Esophagus squamous epithelium (tissue), 4 donors: ENCODE measurements at regions not wholly inside any gene's neighbourhood (a gene's known extent, or its start where the extent isn't known, plus 50 kb on each side); places are given as distances from the start of the nearest gene placed in this dataset.

Source experiments
- CTCF ChIP-seq, 6 experiments: fragments of 450-650 bp in 4 of 6; fragments of 200-600 bp in 2 of 6; sonication (generic) in 2 of 6; IDR thresholded peaks; one replicate each; pipeline ENCODE4 v1.5.1; 2016 to 2019; ENCODE audit warnings: antibody characterized with exemption in 6 of 6, mild to moderate bottlenecking in 4 of 6, moderate library complexity in 4 of 6
- POLR2A ChIP-seq, 4 donors: fragments of 450-650 bp; IDR thresholded peaks; one replicate each; pipeline ENCODE4 v1.6.1; 2017; ENCODE audit warnings: antibody characterized with exemption in 4 of 4, mild to moderate bottlenecking in 4 of 4, moderate library complexity in 3 of 4

- TF ChIP-seq POLR2A (IDR thresholded peaks at IDR 0.05) (no peak), CTCF (IDR thresholded peaks at IDR 0.05) (no peak)
Measured at GRCh38 chr16:80080287-80080851, 460.4 kb upstream of the DYNLRB2 start.
